ENCODE measurements at regions not wholly inside any gene's neighbourhood (a gene's known extent, or its start where the extent isn't known, plus 50 kb on each side); places are given as distances from the start of the nearest gene placed in this dataset.

- TF ChIP-seq TARDBP (IDR thresholded peaks at IDR 0.05) (no peak), HDGF (IDR thresholded peaks at IDR 0.05; ENCODE audit: borderline replicate concordance) (no peak), SUZ12 (IDR thresholded peaks at IDR 0.05) (no peak), FOXA1 (IDR thresholded peaks at IDR 0.05) (no peak)
These were observed 613.9 kb upstream of the LRATD1 start for GRCh38 chr2:14018620-14019019.

All from HEK293T (cell line).